Activated CD8-positive, alpha-beta T cell treated with anti-CD3 and anti-CD28 coated beads for 36 hours (primary cell): ENCODE measurements at regions not wholly inside any gene's neighbourhood (a gene's known extent, or its start where the extent isn't known, plus 50 kb on each side); places are given as distances from the start of the nearest gene placed in this dataset.

Experiments used
- ATAC-seq: fragments of 200-7000 bp; cut with Tn5 transposase; one replicate; pipeline ENCODE4 v1.10.0; 2021; ENCODE audit warnings: mild to moderate bottlenecking, moderate library complexity
- CTCF ChIA-PET: fragments of 350-600 bp; sonication (Branson Sonifier 250); formaldehyde crosslinking; loops from one replicate; lab custom pipeline; 2021; ENCODE audit warnings: antibody characterized with exemption; lab: Charles Lee
- POLR2A ChIA-PET: fragments of 350-600 bp; sonication (Branson Sonifier 250); formaldehyde crosslinking; loops from one replicate; lab custom pipeline; 2021; ENCODE audit warnings: antibody characterized with exemption; lab: Charles Lee
- DNase-seq: peaks from one replicate; pipeline ENCODE4 v3.0.0-alpha.2; 2020
- H3K27ac Mint-ChIP-seq: one replicate; pipeline ENCODE4 v1.8.0; 2021; ENCODE audit warnings: mild to moderate bottlenecking, mixed read lengths
- H3K27me3 Mint-ChIP-seq: one replicate; pipeline ENCODE4 v1.8.0; 2021; ENCODE audit warnings: mixed read lengths
- H3K36me3 Mint-ChIP-seq: one replicate; pipeline ENCODE4 v1.8.0; 2021; ENCODE audit warnings: low read depth, mixed read lengths
- H3K4me1 Mint-ChIP-seq: one replicate; pipeline ENCODE4 v1.8.0; 2021; ENCODE audit warnings: low read depth, mixed read lengths
- H3K4me3 Mint-ChIP-seq: one replicate; pipeline ENCODE4 v1.8.0; 2021; ENCODE audit warnings: mild to moderate bottlenecking, moderate library complexity, mixed read lengths
- H3K9me3 Mint-ChIP-seq: one replicate; pipeline ENCODE4 v1.8.0; 2021; ENCODE audit warnings: mixed read lengths
- CTCF ChIP-seq: fragments of 200-600 bp; IDR thresholded peaks from one replicate; pipeline ENCODE4 v1.8.0; 2022; ENCODE audit warnings: antibody characterized with exemption, mild to moderate bottlenecking
- intact Hi-C: fragments of 100-400 bp; cut with micrococcal nuclease; formaldehyde crosslinking; loops from one replicate; pipeline ENCODE4 v1.10.0; 2022

DNA sequence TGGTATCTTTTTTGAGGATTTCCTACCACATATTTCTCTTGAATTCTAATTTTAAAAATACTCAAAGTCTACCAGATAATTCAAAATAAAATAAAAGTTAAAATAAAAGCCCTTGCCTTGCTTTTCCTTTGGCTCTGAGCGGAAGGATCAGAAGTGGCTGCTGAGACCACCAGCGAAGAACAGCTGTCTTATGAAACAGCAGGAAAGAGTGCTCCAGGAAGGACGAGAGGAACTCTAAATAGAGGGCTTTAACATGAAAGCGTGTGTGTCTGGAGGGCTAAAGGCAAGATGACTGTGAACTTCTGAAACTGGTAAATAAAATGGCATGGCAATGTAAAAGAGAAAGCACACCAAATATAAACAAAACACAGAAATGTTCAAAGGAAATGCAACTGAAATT is 521.5 kb upstream of the SPRY2 start:
- ATAC-seq (no peak), DNase-seq (no peak)
- Mint-ChIP-seq H3K4me1 (no peaks in the 10 kb centered on the region), H3K4me3 (no peak overlapping the region), H3K27me3 (no peaks in the 10 kb centered on the region), H3K27ac (no peak overlapping the region), H3K36me3 (no peaks in the 10 kb centered on the region), H3K9me3 (no peaks in the 10 kb centered on the region)
- intact Hi-C loops = no loop called here
- ChIA-PET CTCF (no interaction called here), POLR2A (no interaction called here)
- no peak for TF ChIP-seq CTCF

DNA sequence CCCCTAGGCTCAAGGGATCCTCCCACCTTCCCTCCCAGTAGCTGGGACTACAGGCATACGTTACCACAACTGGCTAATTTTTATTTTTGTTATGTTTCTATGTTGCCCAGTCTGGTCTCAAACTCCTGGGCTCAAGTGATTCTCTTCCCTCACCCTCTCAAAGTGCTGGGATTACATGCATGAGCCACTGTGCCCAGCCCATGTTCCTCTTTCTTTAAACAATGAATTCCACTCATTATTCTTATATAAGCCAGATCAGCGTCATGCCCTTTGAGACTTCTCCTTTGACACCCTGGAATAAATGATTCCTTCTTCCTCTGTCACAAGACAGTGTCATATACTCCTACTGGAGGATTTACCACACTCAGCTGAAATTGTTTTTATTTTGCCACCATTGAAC is 519.9 kb upstream of the SPRY2 start:
- Mint-ChIP-seq H3K27ac (no peak overlapping the region), H3K9me3 (no peaks in the 10 kb centered on the region), H3K36me3 (no peaks in the 10 kb centered on the region), H3K4me1 (no peaks in the 10 kb centered on the region), H3K4me3 (no peak overlapping the region), H3K27me3 (no peaks in the 10 kb centered on the region)
- TF ChIP-seq CTCF = no peak
- ChIA-PET POLR2A (no interaction called here), CTCF (no interaction called here)
- DNase-seq (no peak), ATAC-seq (no peak)
- intact Hi-C loops = no loop called here

DNA sequence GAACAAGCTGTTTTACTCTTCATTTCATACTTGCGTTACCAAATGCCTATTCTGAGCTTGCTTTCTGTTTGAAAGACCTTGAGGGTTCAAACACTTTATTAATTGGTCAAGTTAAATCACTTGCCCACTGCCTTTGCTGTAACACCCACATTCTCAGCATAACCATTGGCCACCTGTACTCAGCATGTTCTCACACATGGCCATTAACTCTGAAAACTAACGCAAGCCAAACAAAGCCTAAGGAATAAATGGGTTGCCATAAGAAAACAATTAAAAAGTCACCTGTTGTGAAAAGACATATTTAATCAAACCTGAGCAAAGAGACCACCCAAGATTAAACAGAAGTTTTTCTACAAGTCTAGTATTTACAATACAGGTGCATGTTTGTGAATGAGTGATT is 517.2 kb upstream of the SPRY2 start:
- ChIA-PET CTCF (no interaction called here), POLR2A (no interaction called here)
- H3K27ac Mint-ChIP-seq = no peak overlapping the region
- no peak for TF ChIP-seq CTCF
- H3K9me3 Mint-ChIP-seq = no peaks in the 10 kb centered on the region
- H3K4me3 Mint-ChIP-seq = no peak overlapping the region
- intact Hi-C loops = no loop called here
- ATAC-seq (no peak), DNase-seq (no peak)
- no peaks in the 10 kb centered on the region for H3K27me3 Mint-ChIP-seq
- H3K36me3 Mint-ChIP-seq = no peaks in the 10 kb centered on the region
- no peaks in the 10 kb centered on the region for H3K4me1 Mint-ChIP-seq

- ATAC-seq (no peak), DNase-seq (no peak)
- Mint-ChIP-seq H3K36me3 (no peaks in the 10 kb centered on the region), H3K27ac (no peak overlapping the region), H3K4me1 (no peaks in the 10 kb centered on the region), H3K4me3 (no peak overlapping the region), H3K27me3 (no peaks in the 10 kb centered on the region), H3K9me3 (no peaks in the 10 kb centered on the region)
- POLR2A ChIA-PET = no interaction called here
- CTCF ChIA-PET = no interaction called here
- TF ChIP-seq CTCF = no peak
- intact Hi-C loops = no loop called here
Observed at GRCh38 chr13:80857321-80857720, 516.4 kb upstream of the SPRY2 start.

- CTCF ChIA-PET = no interaction called here
- no peak for TF ChIP-seq CTCF
- no peaks in the 10 kb centered on the region for H3K9me3 Mint-ChIP-seq
- H3K4me1 Mint-ChIP-seq = no peaks in the 10 kb centered on the region
- intact Hi-C loops = no loop called here
- no peak for DNase-seq
- no peaks in the 10 kb centered on the region for H3K27me3 Mint-ChIP-seq
- ATAC-seq = no peak
- no peak overlapping the region for H3K27ac Mint-ChIP-seq
- POLR2A ChIA-PET = no interaction called here
- H3K36me3 Mint-ChIP-seq = no peaks in the 10 kb centered on the region
- H3K4me3 Mint-ChIP-seq = no peak overlapping the region
Observed at GRCh38 chr13:80850771-80851170, 509.8 kb upstream of the SPRY2 start.
